ENCODE measurements at regions not wholly inside any gene's neighbourhood (a gene's known extent, or its start where the extent isn't known, plus 50 kb on each side); places are given as distances from the start of the nearest gene placed in this dataset.
A peak's percentile ranks its signal among the peaks of the same experiment; 100 is the strongest.

DNA sequence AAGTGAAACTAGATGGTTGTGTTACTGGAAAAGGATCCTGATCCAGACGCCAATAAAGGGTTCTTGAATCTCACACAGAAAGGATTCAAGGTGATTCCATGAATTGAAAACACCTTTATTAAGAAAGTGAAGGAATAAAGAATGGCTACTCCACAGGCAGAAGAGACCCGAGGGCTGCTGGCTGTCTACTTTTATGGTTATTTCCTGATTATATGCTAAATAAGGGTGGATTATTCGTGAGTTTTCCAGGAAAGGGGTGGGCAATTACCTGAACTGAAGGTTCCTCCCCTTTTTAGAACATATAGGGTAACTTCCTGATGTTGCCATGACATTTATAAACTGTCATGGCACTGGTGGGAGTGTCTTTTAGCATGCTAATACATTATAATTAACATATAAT is 50.9 kb upstream of the WARS2 start:
- H3K27me3 ChIP-seq (ENCODE audit: insufficient read depth, low read length, poor library complexity, severe bottlenecking), result no peaks in the 10 kb centered on the region
- H3K4me3 ChIP-seq (ENCODE audit: low read length, poor library complexity, severe bottlenecking), result no peak overlapping the region
- H3K9ac ChIP-seq (ENCODE audit: low read depth, low read length, poor library complexity, severe bottlenecking), result no peak overlapping the region
- peak overlapping the region; percentile 18 for H3K4me2 ChIP-seq (ENCODE audit: low read depth, low read length, poor library complexity, severe bottlenecking)
- no peak overlapping the region for H2AFZ ChIP-seq (ENCODE audit: low read length)
- no peaks in the 10 kb centered on the region for H3K9me2 ChIP-seq (replicated peaks; ENCODE audit: low read depth, low read length)
- no peaks in the 10 kb centered on the region for H3F3A ChIP-seq (ENCODE audit: low read depth)
- TF ChIP-seq EZH2phosphoT487 (IDR thresholded peaks at IDR 0.05; ENCODE audit: borderline replicate concordance), result no peak
- no peak for TF ChIP-seq CTCF (conservative IDR thresholded peaks at IDR 0.05; ENCODE audit: low read length)
- H3K79me2 ChIP-seq (ENCODE audit: insufficient read depth, low read length), result no peaks in the 10 kb centered on the region
- H4K20me1 ChIP-seq (ENCODE audit: insufficient read depth, low read length, poor library complexity, severe bottlenecking), result no peaks in the 10 kb centered on the region
- H3K36me3 ChIP-seq (ENCODE audit: insufficient read depth, low read length), result no peaks in the 10 kb centered on the region
- peaks cover 4% of the 10 kb centered on the region for H3K4me1 ChIP-seq (ENCODE audit: insufficient read depth, low read length, poor library complexity, severe bottlenecking)
- no peaks in the 10 kb centered on the region for H3K9me3 ChIP-seq (ENCODE audit: insufficient read depth, low read depth, low read length)

DNA sequence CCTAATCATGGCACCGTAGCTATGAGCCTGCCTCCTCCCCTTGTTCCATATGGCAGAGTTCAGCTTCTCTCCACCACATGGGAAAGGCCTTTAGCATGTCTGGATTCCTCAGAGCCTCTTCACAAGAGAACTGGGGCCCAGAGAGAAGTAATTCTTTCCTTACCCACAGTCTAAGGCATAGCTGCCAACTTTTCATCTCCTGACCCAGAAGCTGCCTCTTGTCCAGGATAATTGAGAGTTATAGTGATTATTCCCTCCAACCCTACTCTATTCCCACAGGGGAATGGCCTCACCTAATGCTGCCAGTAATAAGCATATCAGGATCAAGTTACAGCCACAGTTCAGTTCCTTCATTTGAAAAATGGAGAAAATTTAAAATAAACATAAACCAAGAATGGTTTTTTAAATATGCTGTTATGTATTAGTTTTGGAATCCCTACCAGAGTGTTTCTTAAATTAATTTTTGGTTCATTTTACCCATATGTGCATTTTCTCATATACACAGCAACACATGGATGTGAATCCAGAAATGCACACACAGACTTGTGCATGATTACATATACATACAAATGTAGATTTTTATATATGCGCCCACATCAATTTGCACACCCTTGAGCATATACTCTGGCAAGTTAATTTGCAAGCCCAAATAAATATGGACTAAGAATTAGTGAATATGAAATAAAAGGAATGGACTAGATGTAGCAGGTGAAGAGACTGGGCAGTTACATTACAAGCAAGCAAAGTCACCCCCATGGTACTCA is 63.9 kb upstream of the WARS2 start:
- H3K79me2 ChIP-seq (ENCODE audit: insufficient read depth, low read length), result no peaks in the 10 kb centered on the region
- TF ChIP-seq CTCF (conservative IDR thresholded peaks at IDR 0.05; ENCODE audit: low read length) (no peak), EZH2phosphoT487 (IDR thresholded peaks at IDR 0.05; ENCODE audit: borderline replicate concordance) (no peak)
- H3F3A ChIP-seq (ENCODE audit: low read depth), result no peaks in the 10 kb centered on the region
- no peaks in the 10 kb centered on the region for H4K20me1 ChIP-seq (ENCODE audit: insufficient read depth, low read length, poor library complexity, severe bottlenecking)
- no peaks in the 10 kb centered on the region for H3K36me3 ChIP-seq (ENCODE audit: insufficient read depth, low read length)
- no peak overlapping the region for H3K4me3 ChIP-seq (ENCODE audit: low read length, poor library complexity, severe bottlenecking)
- H3K4me2 ChIP-seq (ENCODE audit: low read depth, low read length, poor library complexity, severe bottlenecking), result no peak overlapping the region
- no peaks in the 10 kb centered on the region for H3K9me3 ChIP-seq (ENCODE audit: insufficient read depth, low read depth, low read length)
- H3K27me3 ChIP-seq (ENCODE audit: insufficient read depth, low read length, poor library complexity, severe bottlenecking), result no peaks in the 10 kb centered on the region
- no peak overlapping the region for H3K9ac ChIP-seq (ENCODE audit: low read depth, low read length, poor library complexity, severe bottlenecking)
- no peaks in the 10 kb centered on the region for H3K4me1 ChIP-seq (ENCODE audit: insufficient read depth, low read length, poor library complexity, severe bottlenecking)
- no peaks in the 10 kb centered on the region for H3K9me2 ChIP-seq (replicated peaks; ENCODE audit: low read depth, low read length)
- H2AFZ ChIP-seq (ENCODE audit: low read length), result no peak overlapping the region

GRCh38 chr1:119204961-119205357 is 64.5 kb upstream of the WARS2 start:
- no peaks in the 10 kb centered on the region for H3F3A ChIP-seq (ENCODE audit: low read depth)
- no peaks in the 10 kb centered on the region for H3K4me1 ChIP-seq (ENCODE audit: insufficient read depth, low read length, poor library complexity, severe bottlenecking)
- H2AFZ ChIP-seq (ENCODE audit: low read length), result no peak overlapping the region
- no peaks in the 10 kb centered on the region for H3K9me3 ChIP-seq (ENCODE audit: insufficient read depth, low read depth, low read length)
- no peak overlapping the region for H3K9ac ChIP-seq (ENCODE audit: low read depth, low read length, poor library complexity, severe bottlenecking)
- no peak overlapping the region for H3K4me2 ChIP-seq (ENCODE audit: low read depth, low read length, poor library complexity, severe bottlenecking)
- no peaks in the 10 kb centered on the region for H3K9me2 ChIP-seq (replicated peaks; ENCODE audit: low read depth, low read length)
- no peaks in the 10 kb centered on the region for H3K79me2 ChIP-seq (ENCODE audit: insufficient read depth, low read length)
- H3K27me3 ChIP-seq (ENCODE audit: insufficient read depth, low read length, poor library complexity, severe bottlenecking), result no peaks in the 10 kb centered on the region
- H4K20me1 ChIP-seq (ENCODE audit: insufficient read depth, low read length, poor library complexity, severe bottlenecking), result no peaks in the 10 kb centered on the region
- TF ChIP-seq CTCF (conservative IDR thresholded peaks at IDR 0.05; ENCODE audit: low read length) (no peak), EZH2phosphoT487 (IDR thresholded peaks at IDR 0.05; ENCODE audit: borderline replicate concordance) (no peak)
- H3K4me3 ChIP-seq (ENCODE audit: low read length, poor library complexity, severe bottlenecking), result no peak overlapping the region
- H3K36me3 ChIP-seq (ENCODE audit: insufficient read depth, low read length), result no peaks in the 10 kb centered on the region

Measured in Loucy (cell line).